H1 (cell line): ENCODE measurements at regions not wholly inside any gene's neighbourhood (a gene's known extent, or its start where the extent isn't known, plus 50 kb on each side); places are given as distances from the start of the nearest gene placed in this dataset.

ENCODE experiments used
- CTCF ChIA-PET: fragments of 300-600 bp; sonication (Branson Sonifier 250); formaldehyde crosslinking; loops from one replicate; lab custom pipeline; 2021; ENCODE audit not compliant: partially characterized antibody; lab: Charles Lee
- POLR2A ChIA-PET: fragments of 300-600 bp; sonication (Branson Sonifier 250); formaldehyde crosslinking; loops from one replicate; lab custom pipeline; 2021; ENCODE audit warnings: inconsistent platforms; ENCODE audit not compliant: partially characterized antibody; lab: Charles Lee
- DNase-seq, 2 experiments: peaks; one replicate each; pipeline versions ENCODE4 v3.0.0 to v3.0.0-alpha.2; 2010 to 2022; ENCODE audit warnings: low spot score in 2 of 2, low read depth in 1 of 2, mixed read lengths in 1 of 2
- FAIRE-seq: peaks from 2 replicates; lab custom pipeline; 2011; peaks lifted over from hg19 to GRCh38; lab: Jason Lieb, UNC
- H2AFZ ChIP-seq: 2 replicates; pipeline ENCODE4 v1.8.1; 2012; ENCODE audit warnings: low read length, inconsistent platforms
- H2AK5ac ChIP-seq: 2 replicates; pipeline ENCODE4 v1.6.1; 2013; ENCODE audit warnings: low read depth, low read length
- H2BK120ac ChIP-seq: replicated peaks from 2 replicates; pipeline ENCODE3; 2013; ENCODE audit warnings: low read depth, low read length, inconsistent platforms
- H2BK12ac ChIP-seq: 2 replicates; pipeline ENCODE4 v1.6.1; 2013; ENCODE audit warnings: low read depth, low read length
- H2BK15ac ChIP-seq: 2 replicates; pipeline ENCODE4 v1.6.1; 2013; ENCODE audit warnings: low read length
- H2BK20ac ChIP-seq: 2 replicates; pipeline ENCODE4 v1.6.1; 2013; ENCODE audit warnings: low read length
- H2BK5ac ChIP-seq: 2 replicates; pipeline ENCODE4 v1.6.1; 2013; ENCODE audit warnings: low read depth, low read length
- H3K14ac ChIP-seq: 2 replicates; pipeline ENCODE4 v1.6.1; 2013; ENCODE audit warnings: inconsistent platforms; ENCODE audit not compliant: insufficient read length
- H3K18ac ChIP-seq: 2 replicates; pipeline ENCODE4 v1.6.1; 2013; ENCODE audit warnings: low read length; ENCODE audit errors: extremely low read depth
- H3K23ac ChIP-seq: 2 replicates; pipeline ENCODE4 v1.6.1; 2013; ENCODE audit warnings: inconsistent platforms; ENCODE audit not compliant: insufficient read length
- H3K23me2 ChIP-seq: 2 replicates; pipeline ENCODE4 v1.6.1; 2013; ENCODE audit warnings: low read depth, low read length
- H3K27ac ChIP-seq: 2 replicates; pipeline ENCODE4 v1.6.1; 2011; ENCODE audit warnings: low read depth, low read length, inconsistent platforms
- H3K27me3 ChIP-seq, 4 experiments: replicated peaks in 1 of 4; 1 replicate in 1 of 4; 2 replicates in 3 of 4; pipeline versions ENCODE4 v1.6.1 to v1.8.1; 2011 to 2013; ENCODE audit warnings: low read length in 3 of 4, mild to moderate bottlenecking in 3 of 4, inconsistent platforms in 2 of 4, mixed read lengths in 2 of 4, moderate library complexity in 1 of 4; ENCODE audit not compliant: control insufficient read depth in 3 of 4, insufficient read depth in 3 of 4; ENCODE audit errors: extremely low read depth in 1 of 4
- H3K36me3 ChIP-seq, 4 experiments: 2 replicates each; pipeline versions ENCODE4 v1.6.1 to v1.8.1; 2011 to 2013; ENCODE audit warnings: mild to moderate bottlenecking in 4 of 4, low read length in 3 of 4, moderate library complexity in 2 of 4, control low read depth in 1 of 4, inconsistent platforms in 1 of 4; ENCODE audit not compliant: insufficient read depth in 4 of 4, control insufficient read depth in 2 of 4
- H3K4ac ChIP-seq: replicated peaks from 2 replicates; pipeline ENCODE3; 2013; ENCODE audit warnings: low read length, low read depth, mixed read lengths, inconsistent platforms; ENCODE audit not compliant: insufficient read length
- H3K4me1 ChIP-seq, 4 experiments: replicated peaks in 1 of 4; 1 replicate in 1 of 4; 2 replicates in 3 of 4; pipeline versions ENCODE4 v1.6.1 to v1.8.1; 2011 to 2013; ENCODE audit warnings: low read length in 3 of 4, inconsistent platforms in 2 of 4, mixed read lengths in 1 of 4; ENCODE audit not compliant: insufficient read depth in 4 of 4, control insufficient read depth in 3 of 4
- H3K4me2 ChIP-seq, 2 experiments: 2 replicates each; pipeline versions ENCODE4 v1.6.1 to v1.8.1; 2011 to 2013; ENCODE audit warnings: low read depth in 2 of 2, low read length in 2 of 2, control low read depth in 1 of 2, inconsistent platforms in 1 of 2, mild to moderate bottlenecking in 1 of 2; ENCODE audit not compliant: insufficient read depth in 1 of 2
- H3K4me3 ChIP-seq, 4 experiments: fragments of 200-600, 300-600 bp in 1 of 4; sonication (generic), shearing (Covaris generic), sonication (Bioruptor Twin) in 1 of 4; 2 replicates each; pipeline versions ENCODE4 v1.5.1 to v1.8.1; 2011 to 2016; ENCODE audit warnings: low read length in 4 of 4, low read depth in 3 of 4, control low read depth in 2 of 4, inconsistent platforms in 2 of 4, mild to moderate bottlenecking in 2 of 4, mixed read lengths in 1 of 4, moderate library complexity in 1 of 4; ENCODE audit not compliant: insufficient read depth in 2 of 4; ENCODE audit errors: extremely low read depth in 1 of 4
- H3K56ac ChIP-seq: replicated peaks from 2 replicates; pipeline ENCODE3; 2013; ENCODE audit warnings: low read depth, mild to moderate bottlenecking, mixed read lengths, low read length, inconsistent platforms; ENCODE audit not compliant: insufficient read length
- H3K79me1 ChIP-seq: 2 replicates; pipeline ENCODE4 v1.6.1; 2013; ENCODE audit warnings: low read depth, low read length, control low read depth
- H3K79me2 ChIP-seq, 2 experiments: 2 replicates each; pipeline versions ENCODE4 v1.6.1 to v1.8.1; 2012 to 2013; ENCODE audit warnings: low read length in 2 of 2, mild to moderate bottlenecking in 2 of 2, inconsistent platforms in 1 of 2; ENCODE audit not compliant: insufficient read depth in 2 of 2, control insufficient read depth in 1 of 2
- H3K9ac ChIP-seq, 4 experiments: replicated peaks in 1 of 4; 1 replicate in 1 of 4; 2 replicates in 3 of 4; pipeline versions ENCODE4 v1.6.1 to v1.8.1; 2011 to 2013; ENCODE audit warnings: low read depth in 3 of 4, low read length in 3 of 4, control low read depth in 2 of 4, mild to moderate bottlenecking in 2 of 4, moderate library complexity in 2 of 4, inconsistent platforms in 1 of 4; ENCODE audit errors: extremely low read depth in 1 of 4
- H3K9me3 ChIP-seq, 2 experiments: 2 replicates each; pipeline versions ENCODE4 v1.6.1 to v1.8.1; 2012 to 2013; ENCODE audit warnings: mild to moderate bottlenecking in 2 of 2, moderate library complexity in 2 of 2, control low read depth in 1 of 2, inconsistent platforms in 1 of 2, low read depth in 1 of 2, low read length in 1 of 2, mixed read lengths in 1 of 2; ENCODE audit not compliant: insufficient read depth in 2 of 2
- H4K20me1 ChIP-seq, 2 experiments: replicated peaks in 1 of 2; 2 replicates each; pipeline versions ENCODE3 to v1.8.1; 2011 to 2013; ENCODE audit warnings: inconsistent platforms in 2 of 2, low read length in 2 of 2, mild to moderate bottlenecking in 1 of 2; ENCODE audit not compliant: insufficient read depth in 2 of 2, control insufficient read depth in 1 of 2
- H4K5ac ChIP-seq: 2 replicates; pipeline ENCODE4 v1.6.1; 2013; ENCODE audit warnings: low read length, low read depth, mixed read lengths, inconsistent platforms; ENCODE audit not compliant: insufficient read length
- H4K8ac ChIP-seq: 2 replicates; pipeline ENCODE4 v1.8.0; 2013; ENCODE audit warnings: mild to moderate bottlenecking, moderate library complexity, low read length, inconsistent platforms; ENCODE audit not compliant: insufficient read depth; ENCODE audit errors: extremely low read depth
- H4K91ac ChIP-seq: replicated peaks from 2 replicates; pipeline ENCODE3; 2013; ENCODE audit warnings: low read length, mixed read lengths, inconsistent platforms; ENCODE audit not compliant: insufficient read length
- ASH2L ChIP-seq: fragments of 200-600, 300-600 bp; sonication (generic); IDR thresholded peaks from one replicate; pipeline ENCODE4 v1.7.1; 2017; ENCODE audit warnings: low read length
- ATF3 ChIP-seq: IDR thresholded peaks from 2 replicates; pipeline ENCODE4 v1.6.1; 2011; ENCODE audit warnings: low read depth, mild to moderate bottlenecking, low read length; ENCODE audit not compliant: insufficient read depth
- CEBPB ChIP-seq: IDR thresholded peaks from 2 replicates; pipeline ENCODE4 v1.6.1; 2012; ENCODE audit warnings: low read depth, low read length
- CHD2 ChIP-seq: IDR thresholded peaks from 2 replicates; pipeline ENCODE4 v1.6.1; 2012; ENCODE audit warnings: low read length, improper control_type of control experiment
- CREB1 ChIP-seq: IDR thresholded peaks from 2 replicates; pipeline ENCODE4 v1.6.1; 2012; ENCODE audit warnings: inconsistent platforms
- EGR1 ChIP-seq: IDR thresholded peaks from 2 replicates; pipeline ENCODE4 v1.6.1; 2011; ENCODE audit warnings: low read depth, low read length, borderline replicate concordance
- GTF2F1 ChIP-seq: IDR thresholded peaks from 2 replicates; pipeline ENCODE4 v1.6.1; 2012; ENCODE audit warnings: low read depth, low read length, improper control_type of control experiment, borderline replicate concordance
- HDAC6 ChIP-seq: IDR thresholded peaks from one replicate; pipeline ENCODE4 v1.7.1; 2012; ENCODE audit warnings: low read depth, mild to moderate bottlenecking, inconsistent platforms, low read length, moderate library complexity
- RXRA ChIP-seq: IDR thresholded peaks from 2 replicates; pipeline ENCODE4 v1.6.1; 2011; ENCODE audit warnings: low read depth, mild to moderate bottlenecking, low read length, moderate library complexity; ENCODE audit not compliant: insufficient read depth
- SIRT6 ChIP-seq: IDR thresholded peaks from one replicate; pipeline ENCODE4 v1.7.1; 2012; ENCODE audit warnings: low read length, inconsistent platforms
- TAF1 ChIP-seq: IDR thresholded peaks from 2 replicates; pipeline ENCODE4 v1.6.1; 2011; ENCODE audit warnings: mild to moderate bottlenecking, low read depth, low read length
- TAF7 ChIP-seq: optimal IDR thresholded peaks from 2 replicates; pipeline ENCODE3; 2011; ENCODE audit warnings: low read depth, mild to moderate bottlenecking, inconsistent platforms, low read length, moderate library complexity, borderline replicate concordance
- TEAD4 ChIP-seq: IDR thresholded peaks from 2 replicates; pipeline ENCODE4 v1.6.1; 2012; ENCODE audit warnings: low read depth, low read length, inconsistent platforms, mixed read lengths
- ZNF274 ChIP-seq: IDR thresholded peaks from 2 replicates; pipeline ENCODE4 v1.7.0; 2012; ENCODE audit warnings: low read length, borderline replicate concordance; ENCODE audit errors: extremely low read depth
- WGBS, 2 experiments: shearing (Covaris generic) in 1 of 2; methylation state at CpG; one replicate each; pipeline versions ENCODE4 v1.1.6 to v1.1.7; 2013 to 2015; ENCODE audit warnings: low lambda C conversion rate in 2 of 2, mixed read lengths in 2 of 2, inconsistent platforms in 1 of 2, low coverage in 1 of 2, missing lambda C conversion rate in 1 of 2; ENCODE audit not compliant: insufficient replicate concordance in 2 of 2, insufficient coverage in 1 of 2, insufficient read length in 1 of 2; ENCODE audit errors: extremely low coverage in 1 of 2, missing lambda C conversion rate in 1 of 2; 5-methylcytosine and 5-hydroxymethylcytosine counted together

GRCh38 chr5:73370640-73371583 lies 77.7 kb downstream of the FOXD1 start:
- Histone ChIP-seq H3K23me2 (no peaks in the 10 kb centered on the region), H4K20me1 (no peaks in the 10 kb centered on the region), H2BK5ac (no peak overlapping the region), H4K91ac (no peak overlapping the region), H3K23ac (no peak overlapping the region), H3K27ac (no peak overlapping the region), H2AK5ac (no peak overlapping the region), H3K79me2 (no peaks in the 10 kb centered on the region), H3K4ac (no peak overlapping the region), H2BK20ac (no peak overlapping the region), H3K56ac (no peak overlapping the region), H3K79me1 (no peaks in the 10 kb centered on the region), H4K8ac (no peak overlapping the region), H2AFZ (no peak overlapping the region), H3K9ac (no peak overlapping the region), H2BK12ac (no peak overlapping the region), H3K4me2 (no peak overlapping the region), H3K14ac (no peak overlapping the region), H2BK15ac (no peak overlapping the region), H3K36me3 (no peaks in the 10 kb centered on the region), H3K4me3 (no peak overlapping the region), H3K4me1 (no peaks in the 10 kb centered on the region), H2BK120ac (no peak overlapping the region), H3K27me3 (peaks cover 0 to under 1% (median 0%) of the 10 kb centered on the region in 4 experiments; a peak in 1 of 7 replicates), H3K9me3 (no peaks in the 10 kb centered on the region), H3K18ac (no peak overlapping the region), H4K5ac (no peak overlapping the region)
- POLR2A ChIA-PET = no interaction called here
- FAIRE-seq (no peak), DNase-seq (no peak)
- CTCF ChIA-PET = interaction anchor here (1.2 kb wide), 1 partner anchor 57 kb away, joined by 3 read pairs; no protein-coding TSS in a partner anchor
- TF ChIP-seq CHD2 (no peak), HDAC6 (no peak), TEAD4 (no peak), ASH2L (no peak), CREB1 (no peak), GTF2F1 (no peak), CEBPB (no peak), EGR1 (no peak), SIRT6 (no peak), TAF7 (no peak), ATF3 (no peak), RXRA (no peak), TAF1 (no peak), ZNF274 (no peak)
- WGBS, 2 experiments = 85% methylated on average over 12 of the region's 12 CpGs; no CpG with 5 or more reads in 1 of the 2 experiments
